ENCODE measurements at regions not wholly inside any gene's neighbourhood (a gene's known extent, or its start where the extent isn't known, plus 50 kb on each side); places are given as distances from the start of the nearest gene placed in this dataset.

DNA sequence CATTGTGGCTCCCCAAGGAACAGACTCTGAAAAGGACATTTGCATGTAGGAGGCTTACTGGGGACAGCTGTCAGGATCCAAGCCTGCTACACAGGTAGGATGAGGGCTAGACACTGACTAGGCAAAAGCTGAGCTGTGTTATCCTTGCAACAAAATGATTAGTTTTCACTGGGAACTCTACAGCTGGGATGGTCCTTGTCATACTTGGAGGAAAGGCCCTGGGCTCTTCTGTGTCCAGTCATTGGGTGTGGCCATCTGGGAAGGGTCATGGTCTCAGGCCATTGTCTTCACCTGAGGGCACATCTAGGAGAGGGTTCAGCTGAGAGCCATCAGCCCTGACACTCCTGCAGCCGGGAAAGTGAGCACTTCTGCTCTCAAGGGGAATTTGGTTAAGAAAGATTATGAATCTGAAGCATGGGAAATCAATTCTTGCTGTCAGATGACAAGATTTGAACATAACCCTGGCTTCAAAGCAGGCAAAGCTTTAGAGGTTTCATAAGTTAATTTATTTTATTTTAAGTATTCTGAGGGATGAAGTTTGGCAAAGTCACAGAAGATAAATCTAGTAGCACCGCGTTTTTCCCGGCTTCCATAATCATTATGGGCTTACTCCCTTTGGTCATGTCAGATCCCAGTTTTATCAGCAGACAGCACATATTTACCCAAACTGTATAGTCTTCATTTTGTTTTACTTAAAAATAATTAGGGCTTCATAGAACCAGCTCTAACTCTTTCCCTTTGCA lies 78.4 kb upstream of the SLC22A23 start:
- no peak overlapping the region for H3K27ac Mint-ChIP-seq
- no peaks in the 10 kb centered on the region; the same call in 2 of the 3 replicates for H3K4me1 Mint-ChIP-seq

More for the DNA sequence above, 78.4 kb upstream of the SLC22A23 start:
- Histone ChIP-seq H3K79me2 (replicated peaks; ENCODE audit: insufficient read depth) (no peaks in the 10 kb centered on the region), H3K9me2 (ENCODE audit: insufficient read depth) (no peaks in the 10 kb centered on the region), H3K4me3 (no peak overlapping the region), H3K27me3 (ENCODE audit: insufficient read depth) (no peaks in the 10 kb centered on the region), H3K36me3 (ENCODE audit: insufficient read depth) (no peaks in the 10 kb centered on the region), H3K27ac (ENCODE audit: low read depth) (no peak overlapping the region), H4K20me1 (replicated peaks; ENCODE audit: insufficient read depth) (no peaks in the 10 kb centered on the region), H3F3A (replicated peaks; ENCODE audit: low read depth) (no peaks in the 10 kb centered on the region), H3K4me2 (no peak overlapping the region), H3K4me1 (ENCODE audit: insufficient read depth) (no peaks in the 10 kb centered on the region), H2AFZ (peak overlapping the region; percentile 47; the same call in 1 of the 2 replicates)
- H3K4me3 Mint-ChIP-seq, result no peak overlapping the region
- no peak for ATAC-seq
- no peaks in the 10 kb centered on the region for H3K9me3 Mint-ChIP-seq
- no peaks in the 10 kb centered on the region for H3K36me3 Mint-ChIP-seq (ENCODE audit: low read depth)
- DNase-seq (ENCODE audit: low spot score), result no peak
- no peak for TF ChIP-seq POLR2AphosphoS5 (IDR thresholded peaks at IDR 0.05; ENCODE audit: low read depth)
- TF ChIP-seq EZH2phosphoT487 (IDR thresholded peaks at IDR 0.05; ENCODE audit: unreplicated experiment), result no peak
- no peak for TF ChIP-seq NANOG (IDR thresholded peaks at IDR 0.05; ENCODE audit: borderline replicate concordance)
- no peak for TF ChIP-seq EZH2 (IDR thresholded peaks at IDR 0.05; ENCODE audit: low read depth, unreplicated experiment)
- TF ChIP-seq, protein P1, sequence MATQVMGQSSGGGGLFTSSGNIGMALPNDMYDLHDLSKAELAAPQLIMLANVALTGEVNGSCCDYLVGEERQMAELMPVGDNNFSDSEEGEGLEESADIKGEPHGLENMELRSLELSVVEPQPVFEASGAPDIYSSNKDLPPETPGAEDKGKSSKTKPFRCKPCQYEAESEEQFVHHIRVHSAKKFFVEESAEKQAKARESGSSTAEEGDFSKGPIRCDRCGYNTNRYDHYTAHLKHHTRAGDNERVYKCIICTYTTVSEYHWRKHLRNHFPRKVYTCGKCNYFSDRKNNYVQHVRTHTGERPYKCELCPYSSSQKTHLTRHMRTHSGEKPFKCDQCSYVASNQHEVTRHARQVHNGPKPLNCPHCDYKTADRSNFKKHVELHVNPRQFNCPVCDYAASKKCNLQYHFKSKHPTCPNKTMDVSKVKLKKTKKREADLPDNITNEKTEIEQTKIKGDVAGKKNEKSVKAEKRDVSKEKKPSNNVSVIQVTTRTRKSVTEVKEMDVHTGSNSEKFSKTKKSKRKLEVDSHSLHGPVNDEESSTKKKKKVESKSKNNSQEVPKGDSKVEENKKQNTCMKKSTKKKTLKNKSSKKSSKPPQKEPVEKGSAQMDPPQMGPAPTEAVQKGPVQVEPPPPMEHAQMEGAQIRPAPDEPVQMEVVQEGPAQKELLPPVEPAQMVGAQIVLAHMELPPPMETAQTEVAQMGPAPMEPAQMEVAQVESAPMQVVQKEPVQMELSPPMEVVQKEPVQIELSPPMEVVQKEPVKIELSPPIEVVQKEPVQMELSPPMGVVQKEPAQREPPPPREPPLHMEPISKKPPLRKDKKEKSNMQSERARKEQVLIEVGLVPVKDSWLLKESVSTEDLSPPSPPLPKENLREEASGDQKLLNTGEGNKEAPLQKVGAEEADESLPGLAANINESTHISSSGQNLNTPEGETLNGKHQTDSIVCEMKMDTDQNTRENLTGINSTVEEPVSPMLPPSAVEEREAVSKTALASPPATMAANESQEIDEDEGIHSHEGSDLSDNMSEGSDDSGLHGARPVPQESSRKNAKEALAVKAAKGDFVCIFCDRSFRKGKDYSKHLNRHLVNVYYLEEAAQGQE (IDR thresholded peaks at IDR 0.05; ENCODE audit: unreplicated experiment), result no peak
- TF ChIP-seq CREB1 (CRISPR knock-in tag; IDR thresholded peaks at IDR 0.05; ENCODE audit: low read depth), result no peak
- TF ChIP-seq ZNF114 (CRISPR knock-in tag; IDR thresholded peaks at IDR 0.05), result no peak
- no peak for TF ChIP-seq ZNF462 (CRISPR knock-in tag; IDR thresholded peaks at IDR 0.05)
- no peak for TF ChIP-seq CTCF (conservative IDR thresholded peaks at IDR 0.05; ENCODE audit: low read depth in 2 of 2)
- no peak for TF ChIP-seq JUNB (IDR thresholded peaks at IDR 0.05; ENCODE audit: unreplicated experiment)
- TF ChIP-seq ZNF331 (CRISPR knock-in tag; IDR thresholded peaks at IDR 0.05; ENCODE audit: low read depth), result no peak
- TF ChIP-seq, protein P2, sequence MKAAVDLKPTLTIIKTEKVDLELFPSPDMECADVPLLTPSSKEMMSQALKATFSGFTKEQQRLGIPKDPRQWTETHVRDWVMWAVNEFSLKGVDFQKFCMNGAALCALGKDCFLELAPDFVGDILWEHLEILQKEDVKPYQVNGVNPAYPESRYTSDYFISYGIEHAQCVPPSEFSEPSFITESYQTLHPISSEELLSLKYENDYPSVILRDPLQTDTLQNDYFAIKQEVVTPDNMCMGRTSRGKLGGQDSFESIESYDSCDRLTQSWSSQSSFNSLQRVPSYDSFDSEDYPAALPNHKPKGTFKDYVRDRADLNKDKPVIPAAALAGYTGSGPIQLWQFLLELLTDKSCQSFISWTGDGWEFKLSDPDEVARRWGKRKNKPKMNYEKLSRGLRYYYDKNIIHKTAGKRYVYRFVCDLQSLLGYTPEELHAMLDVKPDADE (IDR thresholded peaks at IDR 0.05), result no peak
- no peak for TF ChIP-seq STAT1 (IDR thresholded peaks at IDR 0.05; ENCODE audit: unreplicated experiment)
- peaks cover 7% of the 10 kb centered on the region for H3K27me3 Mint-ChIP-seq (ENCODE audit: insufficient read depth, low read depth, poor library complexity)
